H7 (cell line): ENCODE measurements at regions not wholly inside any gene's neighbourhood (a gene's known extent, or its start where the extent isn't known, plus 50 kb on each side); places are given as distances from the start of the nearest gene placed in this dataset.

ENCODE experiments used
- DNase-seq: peaks from one replicate; pipeline ENCODE4 v3.0.0; 2012
- H3K27me3 ChIP-seq: 2 replicates; pipeline ENCODE4 v1.6.0; 2011; ENCODE audit warnings: mild to moderate bottlenecking, low read length; ENCODE audit not compliant: control insufficient read depth, insufficient read depth
- H3K36me3 ChIP-seq: replicated peaks from 2 replicates; pipeline ENCODE4 v1.5.1; 2011; ENCODE audit warnings: low read length; ENCODE audit not compliant: control insufficient read depth, insufficient read depth
- H3K4me3 ChIP-seq: 2 replicates; pipeline ENCODE4 v1.5.1; 2011; ENCODE audit warnings: low read depth, mild to moderate bottlenecking, control low read depth, low read length, moderate library complexity; ENCODE audit not compliant: insufficient read depth

DNA sequence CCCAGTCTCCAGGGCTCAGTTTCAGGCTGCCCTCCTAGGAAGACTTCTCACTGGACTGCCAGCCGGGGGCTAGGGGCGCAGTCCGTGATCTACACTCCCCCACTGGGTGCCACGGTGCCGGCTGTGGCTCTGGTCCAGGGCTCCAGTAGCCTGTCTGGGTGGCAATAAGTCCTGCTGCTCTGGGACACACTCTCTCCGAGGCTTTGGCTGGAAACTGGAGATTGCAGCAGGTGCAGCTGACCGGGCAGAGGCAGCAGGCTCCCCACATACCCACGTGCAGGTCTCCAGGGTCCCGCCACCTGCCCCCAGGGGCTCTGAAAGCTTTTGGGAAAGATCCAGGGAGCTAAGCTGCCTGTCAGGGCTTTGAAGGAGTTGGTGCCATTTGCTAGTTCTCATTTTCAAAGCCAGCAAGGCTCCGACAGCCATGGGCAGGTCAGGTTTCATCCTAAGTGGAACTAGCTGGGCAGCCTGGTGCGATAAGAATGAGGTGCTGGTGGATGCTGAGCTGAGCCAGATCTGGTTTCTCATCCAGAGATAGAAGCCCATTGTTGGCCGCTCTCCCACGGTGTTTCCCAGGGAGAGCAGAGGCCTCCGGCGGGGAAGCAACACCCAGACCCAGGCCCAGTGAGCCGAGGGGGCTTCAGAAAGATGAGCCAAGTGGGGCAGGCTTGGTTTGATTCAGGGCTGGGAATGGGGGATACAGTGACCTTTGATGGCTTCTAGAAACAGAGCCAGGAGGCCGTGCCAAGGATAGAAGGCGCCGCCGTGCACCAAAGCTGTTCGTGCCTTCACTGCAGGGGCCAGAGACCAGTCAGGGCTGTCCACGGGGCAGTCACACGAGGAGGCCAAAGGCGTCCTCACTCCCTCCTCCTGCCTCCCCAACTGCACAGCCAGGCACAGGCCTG lies 141.7 kb upstream of the GPC1 start:
- Histone ChIP-seq H3K27me3 (no peaks in the 10 kb centered on the region), H3K36me3 (no peaks in the 10 kb centered on the region), H3K4me3 (no peak overlapping the region)
- DNase-seq = peak; percentile 53

DNA sequence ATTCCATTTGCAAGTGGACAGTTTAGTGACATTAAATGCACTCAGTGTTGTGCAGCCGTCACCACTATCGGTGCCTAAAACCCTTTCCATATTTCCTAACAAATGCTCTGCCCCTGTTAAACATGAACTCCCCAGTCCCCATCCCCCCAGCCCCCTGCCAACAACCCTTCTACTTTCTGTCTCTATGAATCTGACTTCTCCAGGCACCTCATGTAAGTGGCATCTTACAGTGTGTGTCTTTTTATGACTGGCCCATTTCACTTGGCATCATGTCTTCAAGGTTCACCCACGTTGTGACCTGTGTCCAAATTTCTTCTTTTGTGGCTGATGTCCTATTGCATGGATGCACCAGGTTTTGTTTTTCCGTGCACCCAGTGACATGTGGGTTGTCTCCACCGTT lies 140.9 kb upstream of the GPC1 start:
- no peak overlapping the region for H3K4me3 ChIP-seq
- no peaks in the 10 kb centered on the region for H3K36me3 ChIP-seq
- no peaks in the 10 kb centered on the region for H3K27me3 ChIP-seq
- DNase-seq = peak; percentile 32

DNA sequence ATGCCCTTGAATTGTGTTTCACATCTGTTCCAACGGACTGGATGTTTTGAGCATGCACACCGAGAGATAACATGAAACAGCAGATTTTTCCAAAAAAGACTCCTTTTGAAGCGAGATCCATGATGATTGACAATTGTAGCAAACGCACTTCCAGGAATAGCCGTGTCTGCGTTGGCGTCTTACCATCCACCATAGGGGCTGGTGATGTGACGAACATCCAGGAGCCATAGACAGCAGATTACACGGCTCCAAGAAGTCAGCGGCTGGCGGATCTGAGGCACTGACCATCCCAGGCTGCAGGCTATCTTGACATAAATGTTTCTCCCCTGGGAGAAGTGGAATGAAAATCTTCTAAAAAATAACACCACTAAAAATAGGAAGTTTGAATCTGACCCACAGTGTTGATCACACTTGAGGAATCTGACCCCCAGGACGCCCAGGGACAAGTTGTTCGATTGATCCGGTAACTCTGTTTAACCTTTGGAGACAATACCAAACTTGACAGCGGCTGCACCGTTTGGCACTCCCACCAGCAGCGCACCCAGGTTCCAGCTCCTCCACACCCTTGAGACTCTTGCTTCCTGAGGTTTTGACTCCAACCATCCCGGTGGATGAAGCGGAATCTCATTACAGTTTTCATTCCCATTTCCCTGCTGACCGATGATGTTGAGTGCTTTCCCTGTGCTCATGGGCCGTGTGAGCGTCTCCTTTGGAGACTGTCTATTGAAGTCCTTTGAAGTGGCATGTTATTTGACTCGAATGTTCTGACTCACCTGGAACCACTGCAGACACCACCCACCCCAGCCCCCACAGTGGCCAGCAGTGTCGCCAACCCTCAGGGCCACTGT lies 140.0 kb upstream of the GPC1 start:
- Histone ChIP-seq H3K4me3 (no peak overlapping the region), H3K36me3 (no peaks in the 10 kb centered on the region), H3K27me3 (no peaks in the 10 kb centered on the region)
- DNase-seq = peak; percentile 32

DNA sequence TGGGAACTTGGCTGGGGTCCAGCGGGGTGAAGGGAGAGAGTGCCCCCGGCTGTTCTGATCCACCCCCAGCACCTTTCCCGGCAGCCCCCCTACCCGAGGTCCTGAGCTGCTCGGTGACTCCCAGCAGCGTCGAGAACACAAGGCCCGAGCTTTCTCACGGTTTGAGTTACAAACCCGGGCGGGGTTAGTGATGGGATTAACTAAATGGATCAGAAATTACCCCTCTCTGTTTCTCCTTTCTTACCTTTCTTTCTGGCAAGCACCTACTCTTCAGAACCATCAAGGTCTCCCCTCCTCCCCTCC lies 139.4 kb upstream of the GPC1 start:
- H3K4me3 ChIP-seq = no peak overlapping the region
- DNase-seq = peak; percentile 49
- no peaks in the 10 kb centered on the region for H3K36me3 ChIP-seq
- no peaks in the 10 kb centered on the region for H3K27me3 ChIP-seq

DNA sequence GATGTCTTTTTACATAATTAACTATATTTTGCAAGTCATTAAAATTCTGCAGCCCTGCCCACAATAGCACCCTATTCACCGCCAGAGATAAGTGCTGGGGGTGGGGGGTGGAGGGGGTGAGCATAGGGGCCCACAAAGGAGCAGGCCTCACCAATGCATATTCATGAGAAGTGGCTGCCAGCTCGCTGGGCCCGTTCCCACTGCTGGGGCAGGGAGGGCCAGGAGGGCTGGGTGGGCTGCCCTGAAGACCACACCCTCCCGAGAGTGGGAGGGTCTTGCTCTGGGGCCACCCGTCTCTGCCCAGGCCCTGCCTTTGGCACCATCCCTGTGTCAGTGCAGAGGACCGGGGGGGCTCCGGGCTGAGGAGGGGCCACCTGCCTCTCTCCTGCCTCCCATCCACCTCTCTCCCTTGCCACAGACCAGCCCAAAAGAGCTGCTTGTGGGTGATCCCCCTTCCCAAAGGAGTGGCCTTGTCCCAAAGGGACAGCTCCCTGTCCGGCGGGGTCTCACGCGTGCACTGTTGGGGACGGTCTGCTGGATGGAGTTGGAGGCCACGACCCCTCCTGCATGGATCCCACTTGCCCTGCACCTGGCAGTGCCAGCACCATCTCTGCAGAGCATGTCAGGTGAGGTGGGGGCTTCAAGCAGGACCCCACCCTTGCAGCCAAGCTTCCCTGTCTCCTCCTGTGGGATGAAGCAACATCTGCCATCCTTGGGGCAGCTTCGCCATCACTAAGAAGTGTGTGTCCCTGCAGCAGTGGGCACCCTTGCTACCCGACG lies 138.8 kb upstream of the GPC1 start:
- Histone ChIP-seq H3K27me3 (no peaks in the 10 kb centered on the region), H3K4me3 (no peak overlapping the region), H3K36me3 (no peaks in the 10 kb centered on the region)
- DNase-seq = peak; percentile 74

DNA sequence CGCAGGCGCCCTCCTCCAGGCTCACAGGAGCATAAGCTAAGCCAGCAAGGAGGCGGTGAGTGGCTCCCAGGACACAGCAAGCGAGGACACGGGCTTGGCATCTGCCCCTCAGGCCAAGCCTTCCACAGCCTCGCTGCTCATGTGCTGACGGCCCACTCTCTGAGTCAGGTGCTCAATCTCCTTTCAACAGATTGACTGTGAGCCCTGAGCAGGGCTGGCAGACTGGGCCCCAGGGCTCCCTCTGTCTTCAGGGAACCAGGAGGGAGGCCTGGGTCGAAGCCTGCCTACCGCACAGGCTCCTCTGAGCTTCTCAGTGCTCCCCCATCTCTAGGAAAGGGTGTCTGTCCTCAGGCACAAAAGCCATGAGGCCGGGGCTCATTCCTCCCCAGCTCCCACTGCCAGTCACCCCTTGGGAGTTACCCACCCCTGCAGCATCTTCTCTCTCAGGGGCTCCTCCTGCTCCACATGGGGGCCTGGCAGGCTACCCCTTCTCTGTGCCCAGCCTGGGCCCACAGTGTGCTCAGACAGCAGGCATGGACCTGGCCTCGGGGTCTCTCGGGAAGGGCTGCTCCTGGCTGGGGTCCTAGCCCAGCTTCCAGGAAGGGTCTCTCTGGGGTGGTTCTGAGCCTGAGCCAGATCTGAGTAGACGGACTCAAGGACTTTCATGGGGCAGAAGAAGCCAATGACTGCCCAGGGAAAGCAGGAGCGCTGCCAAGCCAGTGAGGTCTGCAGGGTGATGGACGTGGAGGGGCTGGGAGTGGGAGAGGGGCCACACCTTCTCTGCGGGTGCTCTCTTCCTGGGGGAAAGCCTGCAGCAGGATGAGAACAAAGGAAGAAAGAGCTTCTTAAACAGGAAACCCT lies 138.0 kb upstream of the GPC1 start:
- no peaks in the 10 kb centered on the region for H3K27me3 ChIP-seq
- no peak overlapping the region for H3K4me3 ChIP-seq
- peak; percentile 49 for DNase-seq
- H3K36me3 ChIP-seq = no peaks in the 10 kb centered on the region

DNA sequence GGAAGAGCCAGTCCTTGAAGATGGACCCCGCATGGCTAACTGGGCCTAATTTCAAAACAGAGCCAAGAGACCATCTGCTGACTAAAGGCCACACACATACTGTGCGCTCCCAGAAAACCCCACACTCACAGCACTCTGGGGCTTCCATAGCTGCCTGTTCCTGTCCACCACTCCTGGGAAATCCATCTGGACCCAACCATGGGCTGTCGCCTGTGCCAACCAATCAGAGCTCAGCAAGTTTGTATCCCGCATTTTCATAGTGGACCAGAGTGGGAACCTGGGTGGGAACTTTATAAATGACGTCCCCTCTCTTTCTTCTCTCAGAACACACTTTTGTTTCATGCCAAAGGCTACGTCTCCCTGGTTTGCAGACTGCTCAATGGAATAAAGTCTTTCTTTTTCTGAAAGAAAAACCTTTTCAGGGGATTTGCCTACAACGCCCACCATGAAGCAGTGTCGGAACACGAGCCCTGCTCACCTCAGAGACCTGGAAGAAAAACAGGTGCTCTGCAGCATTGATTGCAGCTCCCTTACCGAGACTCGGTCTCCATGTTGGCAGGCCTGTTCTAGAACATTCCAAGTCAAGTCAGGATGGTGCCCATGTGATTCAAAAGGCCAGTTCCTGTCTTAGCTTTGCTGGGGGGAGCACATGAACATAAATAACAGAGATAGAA lies 137.2 kb upstream of the GPC1 start:
- Histone ChIP-seq H3K27me3 (no peaks in the 10 kb centered on the region), H3K36me3 (no peaks in the 10 kb centered on the region), H3K4me3 (no peak overlapping the region)
- peak; percentile 31 for DNase-seq

DNA sequence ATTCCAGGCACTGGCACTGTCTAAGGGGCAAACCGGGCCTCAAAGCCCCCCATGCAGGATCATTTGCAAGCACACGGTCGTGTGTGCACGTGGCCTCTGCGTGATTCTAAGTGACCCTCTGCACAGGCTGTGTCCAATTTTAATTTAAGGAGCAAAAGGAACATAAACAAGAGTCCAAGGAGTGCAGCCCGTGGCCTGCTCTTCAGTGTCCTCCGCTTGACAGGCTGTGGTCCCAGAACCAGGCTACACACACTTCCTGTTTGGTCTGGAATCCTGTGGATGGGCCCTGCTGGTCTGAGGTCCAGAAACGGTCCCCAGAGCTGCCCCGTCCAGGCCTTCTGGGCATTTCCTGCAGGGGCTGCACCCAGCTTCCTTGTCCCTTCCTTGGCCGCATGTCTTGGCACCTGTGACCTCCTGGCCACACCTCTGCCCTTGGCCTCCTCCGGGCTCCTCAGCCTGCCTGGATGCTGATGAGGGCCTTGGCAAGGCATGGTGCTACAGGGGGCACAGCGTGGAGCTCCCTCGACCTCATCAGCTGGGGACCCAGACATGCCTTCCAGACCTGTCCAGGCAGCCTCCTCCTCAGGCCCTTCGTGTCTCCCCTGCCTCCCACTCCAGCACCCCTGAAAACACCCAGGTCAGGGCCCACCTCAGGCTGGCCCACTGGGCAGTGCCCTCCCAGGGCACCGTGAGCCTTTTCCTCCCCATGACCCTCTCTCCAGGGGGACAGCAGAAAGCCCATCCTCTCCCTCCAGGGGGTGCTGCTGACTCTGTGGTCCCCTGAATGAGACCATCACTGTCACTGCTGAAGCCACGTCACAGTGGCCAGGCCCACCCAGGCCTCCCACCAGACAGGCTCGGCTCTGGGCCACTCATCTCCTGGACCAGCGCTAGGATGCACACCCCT lies 136.4 kb upstream of the GPC1 start:
- H3K36me3 ChIP-seq = no peaks in the 10 kb centered on the region
- peak; percentile 53 for DNase-seq
- no peak overlapping the region for H3K4me3 ChIP-seq
- no peaks in the 10 kb centered on the region for H3K27me3 ChIP-seq

DNA sequence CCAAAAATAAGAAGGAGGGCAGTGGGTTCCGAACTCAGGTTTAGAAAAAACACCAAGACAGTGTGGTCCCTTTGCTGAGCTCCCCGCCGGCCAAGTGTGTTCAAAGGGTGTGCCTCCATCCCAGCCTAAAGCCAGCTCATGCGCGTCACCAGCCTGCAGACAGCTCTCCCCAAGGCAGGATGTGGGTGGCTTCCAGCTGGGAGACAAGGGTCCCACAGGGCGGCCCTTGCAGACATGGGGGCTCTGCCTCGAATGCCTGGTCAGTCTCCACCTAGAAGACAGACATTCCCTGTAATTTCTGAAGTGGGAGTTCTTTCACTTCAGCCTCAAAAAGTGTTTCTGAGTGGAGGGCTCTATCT lies 135.8 kb upstream of the GPC1 start:
- Histone ChIP-seq H3K36me3 (no peaks in the 10 kb centered on the region), H3K27me3 (no peaks in the 10 kb centered on the region), H3K4me3 (no peak overlapping the region)
- peak; percentile 35 for DNase-seq

DNA sequence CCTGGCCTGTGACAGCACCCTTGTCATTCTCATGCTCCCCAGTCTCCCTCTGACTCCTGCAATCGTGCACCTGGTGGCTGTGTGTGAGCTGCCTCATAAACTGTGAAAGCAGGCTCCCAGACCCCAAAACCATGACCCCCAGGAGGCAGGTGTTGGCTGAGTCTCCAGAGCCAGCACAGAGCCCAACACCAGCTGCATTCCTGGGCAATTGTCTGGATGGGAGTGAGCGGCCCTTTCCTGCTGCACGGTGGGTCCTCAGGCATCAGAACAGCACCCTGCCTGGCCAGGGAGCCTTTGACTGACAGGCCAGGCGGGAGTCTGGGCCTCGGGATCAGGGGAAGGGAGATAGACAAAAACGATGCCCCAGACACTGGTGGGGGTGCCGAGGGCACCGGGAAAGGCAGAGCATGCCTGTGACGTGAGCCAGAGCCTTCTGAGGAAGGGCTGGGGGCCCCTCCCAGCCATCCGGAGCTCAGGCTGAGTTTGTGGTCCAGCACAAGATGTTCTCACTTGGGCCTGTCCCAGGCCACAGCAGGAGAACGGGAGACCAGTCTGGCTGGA lies 135.1 kb upstream of the GPC1 start:
- Histone ChIP-seq H3K27me3 (no peaks in the 10 kb centered on the region), H3K36me3 (no peaks in the 10 kb centered on the region), H3K4me3 (no peak overlapping the region)
- DNase-seq = peak; percentile 49

DNA sequence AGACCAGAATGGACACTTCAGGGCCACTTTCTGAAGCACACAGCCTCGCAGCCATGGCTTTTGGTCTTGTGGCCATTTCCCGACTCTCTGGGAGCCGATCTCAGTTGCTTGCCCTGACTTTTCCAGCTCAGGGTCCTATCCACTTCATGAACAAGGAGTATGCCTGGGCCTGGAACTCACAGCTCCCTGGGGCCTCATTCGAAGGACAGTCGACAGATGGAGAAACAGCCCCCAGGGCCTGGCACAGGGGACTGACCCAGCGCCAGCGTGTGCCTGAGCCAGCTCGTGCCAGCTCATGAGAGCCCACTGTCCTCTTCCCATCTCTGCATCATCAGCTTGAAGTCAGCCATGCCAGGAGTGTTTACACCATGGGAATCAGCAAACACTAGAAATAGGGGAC lies 134.6 kb upstream of the GPC1 start:
- no peak for DNase-seq
- Histone ChIP-seq H3K36me3 (no peaks in the 10 kb centered on the region), H3K27me3 (no peaks in the 10 kb centered on the region), H3K4me3 (no peak overlapping the region)

DNA sequence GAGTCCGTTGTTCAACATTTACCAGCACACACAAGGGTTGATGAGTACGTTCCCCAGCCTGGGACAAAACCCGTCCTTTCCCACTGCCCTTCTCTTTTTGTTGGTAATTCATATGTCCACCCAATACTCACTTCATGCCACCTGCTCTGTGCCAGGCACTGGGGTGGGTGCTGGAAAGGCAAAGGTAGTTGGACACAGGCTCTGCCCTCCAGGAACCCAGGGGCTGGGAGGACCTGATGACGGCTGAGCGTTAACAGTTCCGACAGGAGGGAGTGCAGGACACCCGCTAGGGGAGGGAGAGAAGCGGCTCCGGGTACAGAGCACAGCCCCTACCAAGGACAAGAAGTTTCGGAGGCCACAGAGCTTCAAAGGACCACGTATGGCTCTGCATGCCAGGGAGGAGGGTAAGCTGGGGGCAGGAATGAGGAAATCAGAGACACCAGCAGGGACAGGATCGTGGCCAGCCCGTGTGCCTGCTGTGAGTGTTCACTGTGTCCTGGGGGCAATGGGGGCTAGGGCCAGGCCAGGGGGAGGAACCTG lies 134.1 kb upstream of the GPC1 start:
- Histone ChIP-seq H3K36me3 (no peaks in the 10 kb centered on the region), H3K4me3 (no peak overlapping the region), H3K27me3 (no peaks in the 10 kb centered on the region)
- DNase-seq = no peak
